HCT116 (cell line): ENCODE measurements at regions not wholly inside any gene's neighbourhood (a gene's known extent, or its start where the extent isn't known, plus 50 kb on each side); places are given as distances from the start of the nearest gene placed in this dataset.

ENCODE experiments used
- ATAC-seq: fragments of 200-7000 bp; cut with Tn5 transposase; 2 replicates; pipeline ENCODE4 v1.9.1; 2020; ENCODE audit warnings: mild to moderate bottlenecking, moderate library complexity
- BruUV-seq: library from RNA; stranded (reverse); fragments of 400-500 nt; replicated peaks from 2 replicates; lab custom pipeline; 2021; lab: Mats Ljungman, UMichigan
- CTCF ChIA-PET: fragments of 300-600 bp; sonication (Branson Sonifier 250); formaldehyde crosslinking; loops from one replicate; lab custom pipeline; 2021; ENCODE audit warnings: antibody characterized with exemption; lab: Charles Lee
- POLR2A ChIA-PET: fragments of 300-600, 350-600 bp; sonication (Branson Sonifier 250); formaldehyde crosslinking; loops from one replicate; lab custom pipeline; 2021; ENCODE audit warnings: antibody characterized with exemption; lab: Charles Lee
- RAD21 ChIA-PET, 2 experiments: fragments of 300-600 bp; sonication (Branson Sonifier 250); formaldehyde crosslinking; loops; one replicate each; lab custom pipeline; 2023; ENCODE audit warnings: low total read pairs in 2 of 2; ENCODE audit not compliant: uncharacterized antibody in 2 of 2, unreplicated experiment in 2 of 2, low non-redundant PET in 1 of 2; lab: Charles Lee
- DNase-seq: peaks from one replicate; pipeline ENCODE4 v3.0.0-alpha.2; 2010; ENCODE audit warnings: low read depth, low spot score
- H2AFZ ChIP-seq: fragments of 200-600 bp; shearing (Covaris generic), sonication (generic); 2 replicates; pipeline ENCODE4 v1.6.1; 2017; ENCODE audit warnings: low read depth, mixed run types, mixed read lengths, antibody characterized with exemption, low read length; ENCODE audit not compliant: poor library complexity, severe bottlenecking
- H3K27ac ChIP-seq: 2 replicates; pipeline ENCODE4 v1.5.1; 2012; ENCODE audit warnings: low read depth, low read length
- H3K27me3 ChIP-seq: fragments of 200-600 bp; sonication (generic); 2 replicates; pipeline ENCODE4 v1.6.1; 2016; ENCODE audit warnings: mixed run types, low read length, mixed read lengths; ENCODE audit not compliant: insufficient read depth
- H3K36me3 ChIP-seq, 2 experiments: fragments of 200-500 bp in 1 of 2; fragments of 200-600 bp in 1 of 2; sonication (Bioruptor generic) in 1 of 2; sonication (generic) in 1 of 2; 2 replicates each; pipeline versions ENCODE4 v1.5.1 to v1.6.1; 2014 to 2016; ENCODE audit warnings: low read length in 2 of 2, inconsistent platforms in 1 of 2, mixed read lengths in 1 of 2, mixed run types in 1 of 2; ENCODE audit not compliant: insufficient read depth in 2 of 2, control insufficient read depth in 1 of 2
- H3K4me1 ChIP-seq, 2 experiments: fragments of 200-600 bp in 1 of 2; sonication (generic) in 1 of 2; 2 replicates each; pipeline versions ENCODE4 v1.5.1 to v1.6.1; 2012 to 2017; ENCODE audit warnings: low read length in 2 of 2, inconsistent platforms in 1 of 2, mild to moderate bottlenecking in 1 of 2, mixed read lengths in 1 of 2, mixed run types in 1 of 2, moderate library complexity in 1 of 2; ENCODE audit not compliant: insufficient read depth in 2 of 2, control insufficient read depth in 1 of 2
- H3K4me2 ChIP-seq: fragments of 200-600 bp; sonication (generic); 2 replicates; pipeline ENCODE4 v1.6.1; 2017; ENCODE audit warnings: mixed run types, low read length, mixed read lengths
- H3K4me3 ChIP-seq, 2 experiments: fragments of 200-600 bp in 1 of 2; sonication (generic) in 1 of 2; replicated peaks in 1 of 2; 2 replicates each; pipeline ENCODE4 v1.5.1; 2011 to 2016; ENCODE audit warnings: low read length in 2 of 2, control low read depth in 1 of 2, low read depth in 1 of 2, mild to moderate bottlenecking in 1 of 2, mixed read lengths in 1 of 2, mixed run types in 1 of 2
- H3K79me2 ChIP-seq: fragments of 200-600 bp; sonication (generic); 2 replicates; pipeline ENCODE4 v1.6.1; 2017; ENCODE audit warnings: mild to moderate bottlenecking, mixed run types, low read length, moderate library complexity, mixed read lengths; ENCODE audit not compliant: insufficient read depth
- H3K9ac ChIP-seq: fragments of 200-600 bp; sonication (generic); 2 replicates; pipeline ENCODE4 v1.6.1; 2016; ENCODE audit warnings: low read length, mixed read lengths
- H3K9me2 ChIP-seq: fragments of 200-600 bp; sonication (generic), shearing (Covaris generic); 2 replicates; pipeline ENCODE4 v1.6.1; 2017; ENCODE audit warnings: mixed run types, mild to moderate bottlenecking, moderate library complexity; ENCODE audit not compliant: insufficient read depth
- H3K9me3 ChIP-seq, 2 experiments: fragments of 200-500 bp in 1 of 2; fragments of 200-600 bp in 1 of 2; sonication (Bioruptor generic) in 1 of 2; sonication (generic) in 1 of 2; 2 replicates each; pipeline ENCODE4 v1.6.1; 2014 to 2017; ENCODE audit warnings: low read length in 2 of 2, mixed read lengths in 2 of 2, inconsistent platforms in 1 of 2, low read depth in 1 of 2, mild to moderate bottlenecking in 1 of 2, mixed run types in 1 of 2, moderate library complexity in 1 of 2; ENCODE audit not compliant: control insufficient read depth in 1 of 2, insufficient read depth in 1 of 2
- H4K20me1 ChIP-seq: fragments of 200-600 bp; sonication (generic), shearing (Covaris generic); 2 replicates; pipeline ENCODE4 v1.6.1; 2017; ENCODE audit warnings: mixed run types, mild to moderate bottlenecking, moderate library complexity; ENCODE audit not compliant: insufficient read depth
- CEBPB ChIP-seq: IDR thresholded peaks from 2 replicates; pipeline ENCODE4 v1.6.1; 2012; ENCODE audit warnings: low read depth
- EZH2 ChIP-seq: fragments of 200-600 bp; sonication (generic); IDR thresholded peaks from 2 replicates; pipeline ENCODE4 v1.6.1; 2017; ENCODE audit warnings: antibody characterized with exemption, mixed run types
- FOSL1 ChIP-seq: IDR thresholded peaks from 2 replicates; pipeline ENCODE4 v1.6.1; 2012; ENCODE audit warnings: low read depth
- JUND ChIP-seq: IDR thresholded peaks from 2 replicates; pipeline ENCODE4 v1.6.1; 2012
- POLR2AphosphoS5 ChIP-seq: IDR thresholded peaks from 2 replicates; pipeline ENCODE4 v1.6.1; 2011; ENCODE audit warnings: mild to moderate bottlenecking, low read depth, low read length, moderate library complexity
- TCF7L2 ChIP-seq: IDR thresholded peaks from 2 replicates; pipeline ENCODE4 v1.7.0; 2011; ENCODE audit warnings: borderline replicate concordance, inconsistent platforms; ENCODE audit not compliant: insufficient read depth, insufficient read length; ENCODE audit errors: extremely low read depth
- YY1 ChIP-seq: IDR thresholded peaks from 2 replicates; pipeline ENCODE4 v1.6.1; 2011; ENCODE audit warnings: low read length, low read depth, moderate library complexity, mild to moderate bottlenecking; ENCODE audit not compliant: insufficient replicate concordance; ENCODE audit errors: extremely low read depth
- intact Hi-C: fragments of 100-400 bp; cut with micrococcal nuclease; formaldehyde crosslinking; loops from 2 replicates; pipeline ENCODE4 v1.10.0; 2022
- TF ChIP-seq, protein P1 (sequence below): IDR thresholded peaks from 2 replicates; pipeline ENCODE4 v1.6.1; 2012

DNA sequence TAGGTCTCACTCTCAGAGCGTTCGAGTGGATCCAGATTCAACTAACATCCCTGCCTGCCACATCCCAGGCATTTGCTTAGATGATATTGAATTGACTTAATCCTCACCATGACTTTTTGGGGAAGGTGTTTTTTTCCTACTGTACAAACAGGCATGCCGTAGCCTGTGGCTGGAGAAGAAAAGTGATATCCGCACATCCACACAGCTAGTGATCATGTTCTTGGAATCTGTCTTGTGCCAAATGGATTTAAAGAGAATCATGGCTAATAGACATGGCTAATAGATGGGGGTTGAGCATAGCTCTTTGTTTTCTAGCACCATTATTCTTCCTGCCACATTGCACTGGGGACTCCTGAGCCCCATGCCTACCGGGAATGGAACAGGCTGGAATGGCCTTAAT is 82.1 kb upstream of the THY1 start:
- no peaks in the 10 kb centered on the region for H3K27me3 ChIP-seq
- no peaks in the 10 kb centered on the region; a peak in 1 of 4 replicates for H3K9me3 ChIP-seq
- H4K20me1 ChIP-seq = no peaks in the 10 kb centered on the region
- ChIA-PET RAD21 (no interaction called here), POLR2A (no interaction called here), CTCF (no interaction called here)
- no peak overlapping the region for H3K4me3 ChIP-seq
- DNase-seq = no peak
- no peak overlapping the region for H3K4me2 ChIP-seq
- H3K27ac ChIP-seq = no peak overlapping the region
- ATAC-seq = no peak
- H3K9ac ChIP-seq = no peak overlapping the region
- intact Hi-C loops = no loop called here
- TF ChIP-seq FOSL1 (no peak), EZH2 (no peak), TCF7L2 (no peak)
- TF ChIP-seq, protein P1, sequence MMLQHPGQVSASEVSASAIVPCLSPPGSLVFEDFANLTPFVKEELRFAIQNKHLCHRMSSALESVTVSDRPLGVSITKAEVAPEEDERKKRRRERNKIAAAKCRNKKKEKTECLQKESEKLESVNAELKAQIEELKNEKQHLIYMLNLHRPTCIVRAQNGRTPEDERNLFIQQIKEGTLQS = no peak
- no peaks in the 10 kb centered on the region for H3K79me2 ChIP-seq
- peaks cover 0 to 13% of the 10 kb centered on the region in 2 experiments; a peak in 3 of 4 replicates for H3K4me1 ChIP-seq
- no peaks in the 10 kb centered on the region for H3K36me3 ChIP-seq
- no peak overlapping the region for H2AFZ ChIP-seq
- no TSS peak for BruUV-seq
- no peaks in the 10 kb centered on the region for H3K9me2 ChIP-seq

DNA sequence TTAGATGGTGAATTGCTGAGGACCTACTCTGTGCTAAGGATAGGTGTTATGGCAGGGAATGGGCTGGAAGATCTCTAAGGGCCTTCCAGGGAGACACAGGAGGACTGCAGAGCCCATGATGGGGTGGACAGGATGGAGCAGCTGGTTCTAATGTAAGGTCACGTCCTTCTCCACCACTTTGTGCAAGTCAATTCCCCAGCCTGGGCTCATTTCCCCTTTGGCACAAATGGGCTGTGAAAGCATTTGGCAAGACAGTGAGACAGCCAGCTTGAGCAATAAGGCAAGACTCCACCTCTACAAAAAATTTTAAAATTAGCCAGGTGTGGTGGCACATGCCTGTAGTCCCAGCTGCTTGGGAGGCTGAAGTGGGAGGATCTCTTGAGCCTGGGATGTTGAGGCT is 81.4 kb upstream of the THY1 start:
- Histone ChIP-seq H3K4me2 (no peak overlapping the region), H3K36me3 (no peaks in the 10 kb centered on the region), H3K4me1 (peaks cover 0 to 6% of the 10 kb centered on the region in 2 experiments; a peak in 3 of 4 replicates), H3K79me2 (no peaks in the 10 kb centered on the region), H3K9me3 (no peaks in the 10 kb centered on the region; a peak in 1 of 4 replicates), H2AFZ (no peak overlapping the region), H3K4me3 (no peak overlapping the region), H3K9me2 (no peaks in the 10 kb centered on the region), H4K20me1 (no peaks in the 10 kb centered on the region), H3K27me3 (no peaks in the 10 kb centered on the region), H3K27ac (no peak overlapping the region), H3K9ac (no peak overlapping the region)
- ChIA-PET RAD21 (no interaction called here), CTCF (no interaction called here), POLR2A (no interaction called here)
- no TSS peak for BruUV-seq
- intact Hi-C loops = no loop called here
- ATAC-seq = no peak
- TF ChIP-seq EZH2 = no peak
- TF ChIP-seq POLR2AphosphoS5 = no peak
- TF ChIP-seq CEBPB = no peak
- no peak for TF ChIP-seq YY1
- TF ChIP-seq JUND = no peak
- no peak for DNase-seq
